Calu3 (cell line): ENCODE measurements at regions not wholly inside any gene's neighbourhood (a gene's known extent, or its start where the extent isn't known, plus 50 kb on each side); places are given as distances from the start of the nearest gene placed in this dataset.

ENCODE experiments used
- BruUV-seq: library from RNA; stranded (reverse); fragments of 400-500 nt; replicated peaks from 2 replicates; lab custom pipeline; 2021; lab: Mats Ljungman, UMichigan
- CTCF ChIA-PET: fragments of 300-600 bp; sonication (Branson Sonifier 250); formaldehyde crosslinking; loops from one replicate; lab custom pipeline; 2022; ENCODE audit warnings: antibody characterized with exemption; lab: Charles Lee
- DNase-seq: peaks from one replicate; pipeline ENCODE4 v3.0.0; 2022
- H3K27ac Mint-ChIP-seq: one replicate; pipeline ENCODE4 v1.8.0; 2022; ENCODE audit warnings: mixed read lengths; ENCODE audit not compliant: unreplicated experiment
- H3K27me3 Mint-ChIP-seq: one replicate; pipeline ENCODE4 v1.8.0; 2022; ENCODE audit warnings: mixed read lengths; ENCODE audit not compliant: unreplicated experiment
- H3K36me3 Mint-ChIP-seq: one replicate; pipeline ENCODE4 v1.8.0; 2022; ENCODE audit warnings: mild to moderate bottlenecking, moderate library complexity, mixed read lengths; ENCODE audit not compliant: insufficient read depth, unreplicated experiment
- H3K4me1 Mint-ChIP-seq: one replicate; pipeline ENCODE4 v1.8.0; 2022; ENCODE audit warnings: mild to moderate bottlenecking, low read depth, mixed read lengths; ENCODE audit not compliant: unreplicated experiment
- H3K4me3 Mint-ChIP-seq: one replicate; pipeline ENCODE4 v1.8.0; 2022; ENCODE audit warnings: mild to moderate bottlenecking, low read depth, moderate library complexity, mixed read lengths; ENCODE audit not compliant: unreplicated experiment
- H3K9me3 Mint-ChIP-seq: one replicate; pipeline ENCODE4 v1.8.0; 2022; ENCODE audit warnings: low read depth, mixed read lengths; ENCODE audit not compliant: unreplicated experiment
- CTCF ChIP-seq: fragments of 200-600 bp; IDR thresholded peaks from one replicate; pipeline ENCODE4 v1.8.0; 2022; ENCODE audit warnings: antibody characterized with exemption; ENCODE audit not compliant: unreplicated experiment
- intact Hi-C: fragments of 100-400 bp; cut with micrococcal nuclease; formaldehyde crosslinking; loops from one replicate; pipeline ENCODE4 v1.10.0; 2022; ENCODE audit not compliant: unreplicated experiment

- Mint-ChIP-seq H3K27me3 (peaks cover 45% of the 10 kb centered on the region), H3K4me1 (no peaks in the 10 kb centered on the region), H3K9me3 (no peaks in the 10 kb centered on the region), H3K36me3 (no peaks in the 10 kb centered on the region), H3K27ac (no peak overlapping the region), H3K4me3 (no peak overlapping the region)
- intact Hi-C loops, result no loop called here
- TF ChIP-seq CTCF, result no peak
- no TSS peak for BruUV-seq
- no peak for DNase-seq
- CTCF ChIA-PET, result interaction anchor here (0.6 kb wide), 1 partner anchor 301 kb away, joined by 3 read pairs; no protein-coding TSS in a partner anchor
Observed at GRCh38 chr2:128644718-128645256, 326.1 kb upstream of the HS6ST1 start.

- intact Hi-C loops, result no loop called here
- Mint-ChIP-seq H3K4me3 (no peak overlapping the region), H3K27ac (no peak overlapping the region), H3K36me3 (no peaks in the 10 kb centered on the region), H3K4me1 (no peaks in the 10 kb centered on the region), H3K9me3 (no peaks in the 10 kb centered on the region), H3K27me3 (peaks cover 44% of the 10 kb centered on the region)
- no peak for DNase-seq
- CTCF ChIA-PET, result interaction anchor here (0.6 kb wide), 1 partner anchor 301 kb away, joined by 3 read pairs; no protein-coding TSS in a partner anchor
- no peak for TF ChIP-seq CTCF
- no TSS peak for BruUV-seq
Observed at GRCh38 chr2:128645631-128646030, 327.0 kb upstream of the HS6ST1 start.

GRCh38 chr2:128646091-128646490, 327.4 kb upstream of the HS6ST1 start:
- BruUV-seq, result no TSS peak
- CTCF ChIA-PET, result no interaction called here

GRCh38 chr2:128646691-128647090, 328.0 kb upstream of the HS6ST1 start:
- H3K4me3 Mint-ChIP-seq, result no peak overlapping the region
- no TSS peak for BruUV-seq
- H3K4me1 Mint-ChIP-seq, result no peaks in the 10 kb centered on the region
- intact Hi-C loops, result no loop called here
- H3K36me3 Mint-ChIP-seq, result no peaks in the 10 kb centered on the region
- no peak for DNase-seq
- H3K27me3 Mint-ChIP-seq, result peaks cover 34% of the 10 kb centered on the region
- CTCF ChIA-PET, result no interaction called here
- H3K9me3 Mint-ChIP-seq, result no peaks in the 10 kb centered on the region
- TF ChIP-seq CTCF, result no peak
- no peak overlapping the region for H3K27ac Mint-ChIP-seq

More at GRCh38 chr2:128646091-128646490, 327.4 kb upstream of the HS6ST1 start:
- H3K27me3 Mint-ChIP-seq, result peaks cover 40% of the 10 kb centered on the region
- no peak for DNase-seq
- H3K36me3 Mint-ChIP-seq, result no peaks in the 10 kb centered on the region
- H3K27ac Mint-ChIP-seq, result no peak overlapping the region
- intact Hi-C loops, result no loop called here
- no peak for TF ChIP-seq CTCF
- no peaks in the 10 kb centered on the region for H3K9me3 Mint-ChIP-seq
- no peaks in the 10 kb centered on the region for H3K4me1 Mint-ChIP-seq
- no peak overlapping the region for H3K4me3 Mint-ChIP-seq
